GM12864 (cell line): ENCODE measurements at regions not wholly inside any gene's neighbourhood (a gene's known extent, or its start where the extent isn't known, plus 50 kb on each side); places are given as distances from the start of the nearest gene placed in this dataset.

Experiments used
- DNase-seq: peaks from one replicate; pipeline ENCODE4 v3.0.0-alpha.2; 2011; ENCODE audit warnings: low read depth
- H3K4me3 ChIP-seq: 2 replicates; pipeline ENCODE4 v1.5.1; 2011; ENCODE audit warnings: mild to moderate bottlenecking, low read depth, low read length, control low read depth
- CTCF ChIP-seq: IDR thresholded peaks from 2 replicates; pipeline ENCODE4 v1.5.1; 2011; ENCODE audit warnings: low read depth, mild to moderate bottlenecking, moderate library complexity, low read length, control low read depth, inconsistent platforms; ENCODE audit errors: missing control alignments

- no peak for TF ChIP-seq CTCF
- no peak for DNase-seq
- no peak overlapping the region for H3K4me3 ChIP-seq
Observed at GRCh38 chr5:68730979-68731654, 362.7 kb upstream of the SLC30A5 start.

- no peak for DNase-seq
- TF ChIP-seq CTCF, result no peak
Observed at GRCh38 chr5:68732251-68732650, 361.6 kb upstream of the SLC30A5 start.

GRCh38 chr5:68734781-68735180 is 359.0 kb upstream of the SLC30A5 start:
- H3K4me3 ChIP-seq, result no peak overlapping the region
- DNase-seq, result no peak
- TF ChIP-seq CTCF, result no peak

More at GRCh38 chr5:68732251-68732650, 361.6 kb upstream of the SLC30A5 start:
- no peak overlapping the region for H3K4me3 ChIP-seq

GRCh38 chr5:68738236-68738635 is 355.6 kb upstream of the SLC30A5 start:
- no peak for TF ChIP-seq CTCF
- no peak overlapping the region for H3K4me3 ChIP-seq
- no peak for DNase-seq

GRCh38 chr5:68738841-68739240 is 355.0 kb upstream of the SLC30A5 start:
- DNase-seq, result no peak
- no peak for TF ChIP-seq CTCF
- H3K4me3 ChIP-seq, result no peak overlapping the region

GRCh38 chr5:68739752-68740151 is 354.1 kb upstream of the SLC30A5 start:
- no peak for TF ChIP-seq CTCF
- DNase-seq, result peak; percentile 13
- H3K4me3 ChIP-seq, result no peak overlapping the region
